T-cell (primary cell): ENCODE measurements at regions not wholly inside any gene's neighbourhood (a gene's known extent, or its start where the extent isn't known, plus 50 kb on each side); places are given as distances from the start of the nearest gene placed in this dataset.
"Not testable (repeated sequence)": the region's sequence is repeated elsewhere in the genome, so short reads cannot be mapped to it uniquely, and the experiment has no call there.

Experiments used
- ATAC-seq, 4 experiments: fragments of 200-7000 bp in 3 of 4; fragments of 150-1000 bp in 1 of 4; cut with Tn5 transposase; replicated peaks in 1 of 4; 1 replicate in 3 of 4; 2 replicates in 1 of 4; pipeline ENCODE4 v1.10.0; 2021; ENCODE audit warnings: moderate library complexity in 3 of 4, mild to moderate bottlenecking in 2 of 4, moderate number of reproducible peaks in 1 of 4
- CTCF ChIA-PET, 2 donors: fragments of 300-600 bp; sonication (Branson Sonifier 250); formaldehyde crosslinking; loops; one replicate each; lab custom pipeline; 2022; ENCODE audit warnings: antibody characterized with exemption in 2 of 2; lab: Charles Lee
- POLR2A ChIA-PET, 2 donors: fragments of 300-600 bp; sonication (Branson Sonifier 250); formaldehyde crosslinking; loops; one replicate each; lab custom pipeline; 2022; ENCODE audit warnings: antibody characterized with exemption in 2 of 2; lab: Charles Lee
- DNase-seq, 35 experiments: peaks; one replicate each; pipeline versions ENCODE4 v3.0.0 to v3.0.0-alpha.2; 2013 to 2023
- H3K27ac ChIP-seq: one replicate; pipeline ENCODE4 v1.5.1; 2013; ENCODE audit warnings: low read length
- H3K27me3 ChIP-seq, 2 experiments: replicated peaks in 1 of 2; 1 replicate in 1 of 2; 2 replicates in 1 of 2; pipeline versions ENCODE4 v1.6.1 to v1.7.0; 2013; ENCODE audit warnings: low read length in 1 of 2, mixed read lengths in 1 of 2; ENCODE audit not compliant: control insufficient read depth in 2 of 2, insufficient read depth in 2 of 2; ENCODE audit errors: extremely low read depth in 1 of 2
- H3K36me3 ChIP-seq, 2 donors: 1 replicate in 1 of 2; 2 replicates in 1 of 2; pipeline versions ENCODE4 v1.6.1 to v1.7.0; 2013; ENCODE audit warnings: low read length in 1 of 2; ENCODE audit not compliant: control insufficient read depth in 2 of 2, insufficient read depth in 1 of 2; ENCODE audit errors: extremely low read depth in 1 of 2
- H3K4me1 ChIP-seq, 2 experiments: 1 replicate in 1 of 2; 2 replicates in 1 of 2; pipeline versions ENCODE4 v1.6.1 to v1.7.0; 2013; ENCODE audit warnings: low read length in 2 of 2, mixed read lengths in 1 of 2; ENCODE audit not compliant: insufficient read depth in 2 of 2, control insufficient read depth in 1 of 2; ENCODE audit errors: extremely low read depth in 1 of 2
- H3K4me3 ChIP-seq, 2 donors: 1 replicate in 1 of 2; 2 replicates in 1 of 2; pipeline versions ENCODE4 v1.5.1 to v1.7.0; 2013; ENCODE audit warnings: mild to moderate bottlenecking in 2 of 2, low read length in 1 of 2, moderate library complexity in 1 of 2; ENCODE audit not compliant: control insufficient read depth in 1 of 2; ENCODE audit errors: extremely low read depth in 1 of 2
- H3K9me3 ChIP-seq: 2 replicates; pipeline ENCODE4 v1.7.0; 2013
- H3K27ac Mint-ChIP-seq, 2 donors: one replicate each; pipeline ENCODE4 v1.8.0; 2020 to 2021; ENCODE audit warnings: mild to moderate bottlenecking in 2 of 2, mixed read lengths in 2 of 2
- H3K27me3 Mint-ChIP-seq, 2 donors: one replicate each; pipeline ENCODE4 v1.8.0; 2021 to 2022; ENCODE audit warnings: mixed read lengths in 2 of 2
- H3K36me3 Mint-ChIP-seq: one replicate; pipeline ENCODE4 v1.8.0; 2021; ENCODE audit warnings: mixed read lengths
- H3K4me1 Mint-ChIP-seq, 3 donors: one replicate each; pipeline ENCODE4 v1.8.0; 2020 to 2022; ENCODE audit warnings: mixed read lengths in 3 of 3, mild to moderate bottlenecking in 1 of 3
- H3K4me3 Mint-ChIP-seq, 3 donors: one replicate each; pipeline ENCODE4 v1.8.0; 2020 to 2022; ENCODE audit warnings: mild to moderate bottlenecking in 3 of 3, mixed read lengths in 3 of 3, moderate library complexity in 3 of 3
- H3K9me3 Mint-ChIP-seq, 3 donors: one replicate each; pipeline ENCODE4 v1.8.0; 2020 to 2022; ENCODE audit warnings: mixed read lengths in 3 of 3
- WGBS: methylation state at CpG from one replicate; pipeline ENCODE4 v1.1.5; 2013; ENCODE audit warnings: missing lambda C conversion rate; ENCODE audit not compliant: insufficient coverage; 5-methylcytosine and 5-hydroxymethylcytosine counted together

DNA sequence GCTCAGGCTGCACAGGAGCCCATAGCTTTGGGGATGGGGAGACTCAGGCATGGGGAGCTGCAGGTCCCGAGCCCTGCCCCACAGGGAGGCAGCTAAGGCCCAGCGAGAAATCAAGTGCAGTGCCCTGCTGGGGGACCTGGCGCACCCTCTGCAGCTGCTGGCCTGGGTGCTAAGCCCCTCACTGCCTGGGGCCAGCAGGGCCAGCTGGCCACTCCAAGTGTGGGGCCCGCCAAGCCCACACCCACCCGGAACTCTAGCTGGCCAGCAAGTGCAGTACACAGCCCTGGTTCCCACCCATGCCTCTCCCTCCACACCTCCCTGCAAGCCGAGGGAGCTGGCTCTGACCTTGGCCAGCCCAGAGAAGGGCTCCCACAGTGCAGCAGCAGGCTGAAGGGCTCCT is 268.7 kb upstream of the LRRC4C start:
- H3K27me3 Mint-ChIP-seq, H3K4me1 ChIP-seq, ATAC-seq, CTCF ChIA-PET, H3K27ac ChIP-seq, DNase-seq, H3K4me3 Mint-ChIP-seq, H3K4me3 ChIP-seq, POLR2A ChIA-PET, H3K4me1 Mint-ChIP-seq, H3K36me3 ChIP-seq, H3K27me3 ChIP-seq, H3K36me3 Mint-ChIP-seq, H3K9me3 ChIP-seq, H3K27ac Mint-ChIP-seq: not testable (repeated sequence)
- peaks cover 20 to 35% (median 29%) of the 10 kb centered on the region in 3 donors for H3K9me3 Mint-ChIP-seq
- WGBS, result 89% methylated on average over 5 of the region's 6 CpGs

DNA sequence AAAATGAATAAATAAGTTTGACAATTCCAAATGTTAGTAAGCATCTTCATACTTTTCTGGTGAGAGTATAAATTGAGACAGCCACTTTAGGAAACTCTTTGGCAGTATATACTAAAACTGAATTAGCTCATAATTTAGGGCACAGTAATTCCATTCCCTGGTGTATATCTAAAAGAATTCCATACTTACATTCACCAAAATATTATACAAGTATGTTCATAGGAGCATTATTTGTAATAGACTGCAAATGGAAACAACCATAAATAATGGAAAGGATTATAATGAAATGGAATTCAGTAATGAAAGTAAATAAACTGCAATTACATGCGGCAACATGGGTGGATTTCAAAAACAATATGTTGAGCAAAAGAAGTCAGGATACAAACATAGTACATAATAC is 315.8 kb upstream of the LRRC4C start:
- no peaks in the 10 kb centered on the region for H3K27me3 ChIP-seq
- H3K36me3 Mint-ChIP-seq, result no peaks in the 10 kb centered on the region
- H3K27ac ChIP-seq, result no peak overlapping the region
- peaks cover 3% of the 10 kb centered on the region for H3K9me3 ChIP-seq
- DNase-seq (no peak), ATAC-seq (no peak)
- no peaks in the 10 kb centered on the region for H3K27me3 Mint-ChIP-seq
- no peaks in the 10 kb centered on the region for H3K36me3 ChIP-seq
- H3K4me3 Mint-ChIP-seq, result no peak overlapping the region
- H3K9me3 Mint-ChIP-seq, result peaks cover 14 to 41% (median 36%) of the 10 kb centered on the region in 3 donors
- ChIA-PET POLR2A (no interaction called here), CTCF (no interaction called here)
- no CpG with 5 or more reads among the region's 1 CpG for WGBS
- H3K4me1 ChIP-seq, result no peaks in the 10 kb centered on the region
- H3K4me1 Mint-ChIP-seq, result no peaks in the 10 kb centered on the region
- no peak overlapping the region for H3K4me3 ChIP-seq
- H3K27ac Mint-ChIP-seq, result no peak overlapping the region

DNA sequence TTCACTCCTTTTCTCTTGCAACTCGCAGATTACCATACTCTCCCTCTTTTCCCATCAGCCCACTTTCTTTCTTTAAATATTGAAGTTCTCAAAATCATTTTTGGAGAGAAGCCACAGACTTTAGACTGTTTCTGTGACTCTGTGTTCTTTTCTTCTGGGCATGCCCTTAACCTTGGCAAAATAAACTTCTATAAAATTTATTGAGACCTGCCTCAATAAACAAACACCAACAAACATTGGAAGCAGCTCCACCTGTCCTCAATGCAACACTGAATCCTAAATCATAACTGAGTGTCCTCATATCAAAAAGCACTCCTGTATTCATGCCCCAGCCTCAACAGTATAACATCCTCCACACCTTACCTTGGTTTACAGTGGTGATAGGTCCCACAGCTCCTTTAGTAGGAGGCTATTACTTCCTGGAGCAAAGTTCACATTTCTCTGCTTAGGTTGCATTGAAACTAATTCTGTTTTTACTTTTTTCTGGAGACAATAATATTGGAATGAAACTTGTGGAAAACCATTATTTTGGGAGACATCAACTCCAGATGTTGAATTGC is 320.0 kb upstream of the LRRC4C start:
- ChIA-PET POLR2A (no interaction called here), CTCF (no interaction called here)
- ATAC-seq (no peak), DNase-seq (no peak)
- no peak overlapping the region for H3K27ac Mint-ChIP-seq
- Histone ChIP-seq H3K4me3 (no peak overlapping the region), H3K4me1 (no peaks in the 10 kb centered on the region), H3K27me3 (no peaks in the 10 kb centered on the region), H3K36me3 (no peaks in the 10 kb centered on the region), H3K9me3 (no peaks in the 10 kb centered on the region), H3K27ac (no peak overlapping the region)
- H3K36me3 Mint-ChIP-seq, result no peaks in the 10 kb centered on the region
- H3K27me3 Mint-ChIP-seq, result no peaks in the 10 kb centered on the region
- WGBS, result 29% methylated on average over 1 of the region's 1 CpG
- no peaks in the 10 kb centered on the region for H3K4me1 Mint-ChIP-seq
- H3K4me3 Mint-ChIP-seq, result no peak overlapping the region
- peaks cover 18 to 33% (median 29%) of the 10 kb centered on the region in 3 donors for H3K9me3 Mint-ChIP-seq

DNA sequence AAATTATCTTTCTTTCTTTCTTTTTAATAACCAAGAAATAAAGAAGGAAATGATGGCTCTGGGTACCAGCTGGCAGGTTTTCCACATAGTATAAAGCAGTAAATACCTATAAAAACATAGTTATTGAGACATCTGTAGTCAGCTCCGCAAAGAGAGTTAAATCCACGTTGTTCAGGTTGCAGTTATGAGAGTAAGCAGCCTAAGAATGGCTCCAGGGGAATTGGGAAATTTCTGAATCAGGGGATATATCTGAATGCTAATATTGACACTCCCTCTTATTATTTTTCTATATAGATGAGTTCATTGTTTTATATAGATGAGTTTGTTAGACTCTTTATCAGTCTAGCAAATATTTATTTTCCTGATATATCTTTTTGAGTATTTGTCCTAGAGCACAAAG is 322.0 kb upstream of the LRRC4C start:
- WGBS, result no CpG with 5 or more reads among the region's 2 CpGs
- CTCF ChIA-PET, result no interaction called here
- Mint-ChIP-seq H3K27ac (no peak overlapping the region), H3K9me3 (peaks cover 18 to 34% (median 23%) of the 10 kb centered on the region in 3 donors), H3K4me1 (no peaks in the 10 kb centered on the region), H3K27me3 (no peaks in the 10 kb centered on the region), H3K4me3 (no peak overlapping the region), H3K36me3 (no peaks in the 10 kb centered on the region)
- no peak overlapping the region for H3K4me3 ChIP-seq
- no peaks in the 10 kb centered on the region for H3K9me3 ChIP-seq
- no peak for ATAC-seq
- H3K27ac ChIP-seq, result no peak overlapping the region
- POLR2A ChIA-PET, result no interaction called here
- no peak for DNase-seq
- H3K27me3 ChIP-seq, result no peaks in the 10 kb centered on the region
- no peaks in the 10 kb centered on the region for H3K4me1 ChIP-seq
- H3K36me3 ChIP-seq, result no peaks in the 10 kb centered on the region

DNA sequence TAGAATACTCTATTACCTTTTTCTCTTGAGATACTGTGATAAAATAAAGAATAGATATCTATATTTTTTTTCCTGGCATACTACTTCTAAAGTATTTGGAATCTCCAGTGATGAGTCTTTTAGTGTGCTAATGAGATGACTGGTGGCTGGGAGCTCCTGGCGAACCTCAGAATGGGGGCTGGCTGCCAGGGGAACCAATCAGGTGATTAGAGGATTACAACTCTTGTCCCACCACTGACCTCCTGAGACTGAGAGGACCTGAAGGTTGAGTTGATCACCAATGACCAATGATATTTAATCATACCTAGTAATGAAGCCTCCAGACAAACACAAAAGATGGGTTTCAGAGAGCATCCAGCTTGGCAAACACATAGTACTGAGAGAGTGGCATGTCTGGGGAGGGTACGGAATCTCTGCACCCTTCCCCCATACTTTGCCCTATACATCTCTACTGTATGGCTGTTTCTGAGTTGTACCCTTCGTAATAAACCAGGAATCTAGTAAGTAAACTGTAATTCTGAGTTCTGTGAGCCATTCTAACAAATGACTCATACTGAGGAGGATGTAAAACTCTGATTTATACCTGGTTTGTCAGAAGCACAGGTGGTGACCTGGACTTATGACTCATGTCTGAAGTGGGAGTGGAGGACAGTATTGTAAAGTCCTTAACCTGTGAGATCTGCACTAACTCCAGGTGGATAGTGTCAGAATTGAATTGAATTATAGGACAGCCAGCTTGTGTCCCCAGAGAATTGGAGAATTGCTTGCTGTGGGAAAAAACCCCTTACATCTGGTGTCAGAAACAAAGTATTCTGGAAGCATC is 325.3 kb upstream of the LRRC4C start:
- POLR2A ChIA-PET, result no interaction called here
- CTCF ChIA-PET, result no interaction called here

DNA sequence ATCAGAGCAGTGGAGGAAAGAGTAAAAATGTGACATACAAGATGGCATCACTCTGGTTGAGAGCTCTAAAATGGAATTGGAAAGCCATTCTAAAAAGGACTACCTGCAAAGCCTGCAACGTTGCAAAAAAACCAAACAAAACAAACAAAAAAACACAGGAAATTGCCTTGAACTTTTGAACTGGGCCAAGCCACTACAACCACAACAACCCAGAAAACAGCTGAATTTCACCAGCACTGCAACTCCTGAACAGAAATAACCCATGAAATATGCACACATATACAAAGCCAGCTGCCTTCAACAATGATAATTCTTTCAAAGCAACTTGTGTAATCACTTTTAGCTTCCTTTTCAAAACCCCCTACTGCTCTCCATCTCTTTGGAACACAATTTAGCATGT is 326.6 kb upstream of the LRRC4C start:
- H3K27ac Mint-ChIP-seq, result no peak overlapping the region
- H3K4me3 Mint-ChIP-seq, result no peak overlapping the region
- WGBS, result 0% methylated on average over 1 of the region's 1 CpG
- H3K36me3 ChIP-seq, result no peaks in the 10 kb centered on the region
- ChIA-PET POLR2A (no interaction called here), CTCF (interaction anchor here in 1 of 2 donors (0.5 kb wide), 1 partner anchor 91 kb away, joined by 3 read pairs; no protein-coding TSS in a partner anchor)
- H3K27me3 ChIP-seq, result no peaks in the 10 kb centered on the region
- H3K4me1 ChIP-seq, result no peaks in the 10 kb centered on the region
- H3K9me3 Mint-ChIP-seq, result peaks cover 10 to 36% (median 17%) of the 10 kb centered on the region in 3 donors
- H3K36me3 Mint-ChIP-seq, result no peaks in the 10 kb centered on the region
- H3K4me1 Mint-ChIP-seq, result no peaks in the 10 kb centered on the region
- no peak for ATAC-seq
- H3K4me3 ChIP-seq, result no peak overlapping the region
- no peak for DNase-seq
- no peaks in the 10 kb centered on the region for H3K27me3 Mint-ChIP-seq
- no peak overlapping the region for H3K27ac ChIP-seq
- H3K9me3 ChIP-seq, result no peaks in the 10 kb centered on the region

More for the DNA sequence above, 325.3 kb upstream of the LRRC4C start:
- DNase-seq (no peak), ATAC-seq (no peak)
- no peaks in the 10 kb centered on the region for H3K9me3 ChIP-seq
- no peaks in the 10 kb centered on the region for H3K27me3 ChIP-seq
- H3K36me3 Mint-ChIP-seq, result no peaks in the 10 kb centered on the region
- no peak overlapping the region for H3K4me3 ChIP-seq
- H3K27ac Mint-ChIP-seq, result no peak overlapping the region
- H3K4me3 Mint-ChIP-seq, result no peak overlapping the region
- peaks cover 15 to 39% (median 16%) of the 10 kb centered on the region in 3 donors for H3K9me3 Mint-ChIP-seq
- no CpG with 5 or more reads among the region's 3 CpGs for WGBS
- H3K4me1 ChIP-seq, result no peaks in the 10 kb centered on the region
- no peaks in the 10 kb centered on the region for H3K36me3 ChIP-seq
- no peaks in the 10 kb centered on the region for H3K4me1 Mint-ChIP-seq
- no peak overlapping the region for H3K27ac ChIP-seq
- no peaks in the 10 kb centered on the region for H3K27me3 Mint-ChIP-seq
